ENCODE measurements at regions not wholly inside any gene's neighbourhood (a gene's known extent, or its start where the extent isn't known, plus 50 kb on each side); places are given as distances from the start of the nearest gene placed in this dataset.

GRCh38 chr1:198889101-198889500, 250.3 kb downstream of the PTPRC start:
- no peaks in the 10 kb centered on the region for H3K9me2 ChIP-seq (ENCODE audit: insufficient read depth, low read length)
- H3K4me3 ChIP-seq (ENCODE audit: low read length), result peak overlapping the region; percentile 14
- H3K27me3 ChIP-seq (ENCODE audit: insufficient read depth, low read depth, low read length), result no peaks in the 10 kb centered on the region
- H2AFZ ChIP-seq (ENCODE audit: low read depth, low read length), result no peak overlapping the region
- H3K36me3 ChIP-seq (ENCODE audit: insufficient read depth, low read length), result no peaks in the 10 kb centered on the region
- H3K4me2 ChIP-seq (ENCODE audit: low read length), result peak overlapping the region; percentile 18
- no peak overlapping the region for H3K9ac ChIP-seq (ENCODE audit: low read length)
- no peaks in the 10 kb centered on the region for H4K20me1 ChIP-seq (ENCODE audit: insufficient read depth)
- H3K79me2 ChIP-seq (replicated peaks; ENCODE audit: insufficient read depth, low read length), result no peaks in the 10 kb centered on the region
- TF ChIP-seq EP300 (conservative IDR thresholded peaks at IDR 0.05; ENCODE audit: poor library complexity, severe bottlenecking), result peak; percentile 37
- TF ChIP-seq POLR2AphosphoS5 (IDR thresholded peaks at IDR 0.05), result no peak
- no peaks in the 10 kb centered on the region for H3K9me3 ChIP-seq (ENCODE audit: low read length)
- H3K27ac ChIP-seq (ENCODE audit: low read length), result peak overlapping the region; percentile 56
- peaks cover 5% of the 10 kb centered on the region for H3F3A ChIP-seq (ENCODE audit: insufficient read depth, low read length, poor library complexity, severe bottlenecking)

- no peaks in the 10 kb centered on the region for H3K9me3 ChIP-seq (ENCODE audit: low read length)
- H3K79me2 ChIP-seq (replicated peaks; ENCODE audit: insufficient read depth, low read length), result no peaks in the 10 kb centered on the region
- H3K4me3 ChIP-seq (ENCODE audit: low read length), result no peak overlapping the region
- H4K20me1 ChIP-seq (ENCODE audit: insufficient read depth), result no peaks in the 10 kb centered on the region
- peaks cover 5% of the 10 kb centered on the region for H3F3A ChIP-seq (ENCODE audit: insufficient read depth, low read length, poor library complexity, severe bottlenecking)
- TF ChIP-seq TAF1 (IDR thresholded peaks at IDR 0.05; ENCODE audit: low read depth), result no peak
- TF ChIP-seq RAD21 (conservative IDR thresholded peaks at IDR 0.05), result no peak
- TF ChIP-seq POLR2AphosphoS5 (IDR thresholded peaks at IDR 0.05), result no peak
- no peak for TF ChIP-seq REST (IDR thresholded peaks at IDR 0.05; ENCODE audit: borderline replicate concordance)
- TF ChIP-seq EZH2 (IDR thresholded peaks at IDR 0.05; ENCODE audit: borderline replicate concordance, insufficient read depth, low read length, poor library complexity, severe bottlenecking), result no peak
- TF ChIP-seq MXI1 (conservative IDR thresholded peaks at IDR 0.05; ENCODE audit: poor library complexity, severe bottlenecking), result no peak
- TF ChIP-seq SMC3 (conservative IDR thresholded peaks at IDR 0.05; ENCODE audit: poor library complexity), result no peak
- TF ChIP-seq EP300 (conservative IDR thresholded peaks at IDR 0.05; ENCODE audit: poor library complexity, severe bottlenecking), result no peak
- TF ChIP-seq, protein P1, sequence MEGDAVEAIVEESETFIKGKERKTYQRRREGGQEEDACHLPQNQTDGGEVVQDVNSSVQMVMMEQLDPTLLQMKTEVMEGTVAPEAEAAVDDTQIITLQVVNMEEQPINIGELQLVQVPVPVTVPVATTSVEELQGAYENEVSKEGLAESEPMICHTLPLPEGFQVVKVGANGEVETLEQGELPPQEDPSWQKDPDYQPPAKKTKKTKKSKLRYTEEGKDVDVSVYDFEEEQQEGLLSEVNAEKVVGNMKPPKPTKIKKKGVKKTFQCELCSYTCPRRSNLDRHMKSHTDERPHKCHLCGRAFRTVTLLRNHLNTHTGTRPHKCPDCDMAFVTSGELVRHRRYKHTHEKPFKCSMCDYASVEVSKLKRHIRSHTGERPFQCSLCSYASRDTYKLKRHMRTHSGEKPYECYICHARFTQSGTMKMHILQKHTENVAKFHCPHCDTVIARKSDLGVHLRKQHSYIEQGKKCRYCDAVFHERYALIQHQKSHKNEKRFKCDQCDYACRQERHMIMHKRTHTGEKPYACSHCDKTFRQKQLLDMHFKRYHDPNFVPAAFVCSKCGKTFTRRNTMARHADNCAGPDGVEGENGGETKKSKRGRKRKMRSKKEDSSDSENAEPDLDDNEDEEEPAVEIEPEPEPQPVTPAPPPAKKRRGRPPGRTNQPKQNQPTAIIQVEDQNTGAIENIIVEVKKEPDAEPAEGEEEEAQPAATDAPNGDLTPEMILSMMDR (IDR thresholded peaks at IDR 0.05; ENCODE audit: poor library complexity, severe bottlenecking), result no peak
- H3K36me3 ChIP-seq (ENCODE audit: insufficient read depth, low read length), result no peaks in the 10 kb centered on the region
- peak overlapping the region; percentile 56 for H3K27ac ChIP-seq (ENCODE audit: low read length)
- H3K27me3 ChIP-seq (ENCODE audit: insufficient read depth, low read depth, low read length), result no peaks in the 10 kb centered on the region
- H3K9me2 ChIP-seq (ENCODE audit: insufficient read depth, low read length), result no peaks in the 10 kb centered on the region
- no peak overlapping the region for H3K9ac ChIP-seq (ENCODE audit: low read length)
- H2AFZ ChIP-seq (ENCODE audit: low read depth, low read length), result no peak overlapping the region
- H3K4me2 ChIP-seq (ENCODE audit: low read length), result no peak overlapping the region
Observed at GRCh38 chr1:198889749-198890148, 250.9 kb downstream of the PTPRC start.

All from neural cell (in vitro differentiated cells).